Right ventricle myocardium superior (tissue), 1 donor: ENCODE measurements at regions not wholly inside any gene's neighbourhood (a gene's known extent, or its start where the extent isn't known, plus 50 kb on each side); places are given as distances from the start of the nearest gene placed in this dataset.

Experiments
- ATAC-seq: fragments of 200-7000 bp; cut with Tn5 transposase; one replicate; pipeline ENCODE4 v1.9.1; 2020; ENCODE audit warnings: mild to moderate bottlenecking; ENCODE audit not compliant: poor library complexity
- DNase-seq: peaks from one replicate; pipeline ENCODE4 v3.0.0-alpha.2; 2020
- intact Hi-C: fragments of 100-400 bp; cut with DNase I; formaldehyde crosslinking; loops from one replicate; pipeline ENCODE4 v1.11.2; 2022
- donor health status: DM: no; HTN: yes; CAD: no; lungs with severe emphysema.

- ATAC-seq (no peak), DNase-seq (no peak)
- intact Hi-C loops = no loop called here
Measured at GRCh38 chr20:39669659-39670058, 707.5 kb downstream of the DHX35 start.

- intact Hi-C loops = no loop called here
- DNase-seq (no peak), ATAC-seq (no peak)
Measured at GRCh38 chr20:39668038-39668437, 705.9 kb downstream of the DHX35 start.

- DNase-seq = no peak
- intact Hi-C loops = no loop called here
- ATAC-seq = no peak
Measured at GRCh38 chr20:39661833-39662232, 699.7 kb downstream of the DHX35 start.

- ATAC-seq (no peak), DNase-seq (no peak)
- intact Hi-C loops = no loop called here
Measured at GRCh38 chr20:39660965-39661364, 698.8 kb downstream of the DHX35 start.

- ATAC-seq = no peak
- DNase-seq = no peak
- intact Hi-C loops = no loop called here
Measured at GRCh38 chr20:39660226-39660625, 698.1 kb downstream of the DHX35 start.

- DNase-seq (no peak), ATAC-seq (no peak)
- intact Hi-C loops = no loop called here
Measured at GRCh38 chr20:39658662-39659409, 696.7 kb downstream of the DHX35 start.

GRCh38 chr20:39654171-39654570 is 692.0 kb downstream of the DHX35 start:
- ATAC-seq = no peak
- intact Hi-C loops = no loop called here
- DNase-seq = no peak

- intact Hi-C loops = no loop called here
- ATAC-seq = no peak
- no peak for DNase-seq
Measured at GRCh38 chr20:39651645-39652325, 689.6 kb downstream of the DHX35 start.

- ATAC-seq = no peak
- no peak for DNase-seq
- intact Hi-C loops = no loop called here
Measured at GRCh38 chr20:39646874-39647413, 684.8 kb downstream of the DHX35 start.

- ATAC-seq (no peak), DNase-seq (no peak)
- intact Hi-C loops = no loop called here
Measured at GRCh38 chr20:39645131-39645530, 683.0 kb downstream of the DHX35 start.

- DNase-seq = no peak
- intact Hi-C loops = no loop called here
- ATAC-seq = no peak
Measured at GRCh38 chr20:39643292-39643691, 681.1 kb downstream of the DHX35 start.

GRCh38 chr20:39641423-39641822 is 679.3 kb downstream of the DHX35 start:
- DNase-seq = no peak
- no peak for ATAC-seq
- intact Hi-C loops = no loop called here

- no peak for ATAC-seq
- no peak for DNase-seq
- intact Hi-C loops = no loop called here
Measured at GRCh38 chr20:39640147-39640546, 678.0 kb downstream of the DHX35 start.

GRCh38 chr20:39638731-39639130 is 676.6 kb downstream of the DHX35 start:
- intact Hi-C loops = no loop called here
- ATAC-seq (no peak), DNase-seq (no peak)

GRCh38 chr20:39633689-39634088 is 671.5 kb downstream of the DHX35 start:
- intact Hi-C loops = no loop called here
- ATAC-seq = no peak
- no peak for DNase-seq

GRCh38 chr20:39632757-39633156 is 670.6 kb downstream of the DHX35 start:
- intact Hi-C loops = no loop called here
- ATAC-seq (no peak), DNase-seq (no peak)

GRCh38 chr20:39632176-39632575 is 670.0 kb downstream of the DHX35 start:
- intact Hi-C loops = no loop called here
- no peak for ATAC-seq
- DNase-seq = no peak

- intact Hi-C loops = no loop called here
- DNase-seq (no peak), ATAC-seq (no peak)
Measured at GRCh38 chr20:39631557-39631956, 669.4 kb downstream of the DHX35 start.

- intact Hi-C loops = no loop called here
- DNase-seq = no peak
- ATAC-seq = no peak
Measured at GRCh38 chr20:39630215-39630908, 668.2 kb downstream of the DHX35 start.

GRCh38 chr20:39627765-39628164 is 665.6 kb downstream of the DHX35 start:
- intact Hi-C loops = no loop called here

More at GRCh38 chr20:39627765-39628164, 665.6 kb downstream of the DHX35 start:
- DNase-seq (no peak), ATAC-seq (peak; percentile 39)
